NCI-H1417 (cell line): ENCODE measurements at regions not wholly inside any gene's neighbourhood (a gene's known extent, or its start where the extent isn't known, plus 50 kb on each side); places are given as distances from the start of the nearest gene placed in this dataset.
A peak's percentile ranks its signal among the peaks of the same experiment; 100 is the strongest.
"Not testable (repeated sequence)": the region's sequence is repeated elsewhere in the genome, so short reads cannot be mapped to it uniquely, and the experiment has no call there.

Source experiments
- DNase-seq, 3 experiments: peaks; one replicate each; lab custom pipeline; 2025; lab: John Stamatoyannopoulos, UW

- not testable (repeated sequence) for DNase-seq
Measured at GRCh38 chr5:28929366-28929765, 1891.0 kb upstream of the CDH9 start.

DNA sequence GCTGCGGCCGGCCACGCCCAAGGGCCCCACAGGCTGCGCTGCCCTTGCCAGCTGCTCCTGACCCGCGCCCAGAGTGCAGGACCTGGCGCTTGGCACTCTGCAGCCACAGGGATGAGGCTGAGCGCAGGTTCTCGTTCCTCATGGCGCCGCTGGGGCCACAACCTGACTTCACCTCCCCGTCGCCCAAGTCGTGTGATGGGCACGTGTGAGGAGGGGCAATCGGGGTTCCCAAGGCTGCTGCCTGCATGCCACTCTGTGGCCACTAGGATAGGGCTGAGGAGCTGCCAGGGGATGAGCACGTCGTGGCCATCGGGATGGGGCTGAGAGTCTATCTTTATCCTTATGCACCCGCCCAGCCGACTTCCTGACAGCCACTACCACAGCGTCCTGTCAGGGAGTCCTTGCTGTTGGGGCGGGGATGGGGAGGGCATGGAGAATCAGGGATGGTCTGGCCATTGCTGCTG lies 1890.0 kb upstream of the CDH9 start:
- not testable (repeated sequence) for DNase-seq

GRCh38 chr5:28927559-28928326 lies 1889.4 kb upstream of the CDH9 start:
- DNase-seq, result no peak

- no peak for DNase-seq
Measured at GRCh38 chr5:28926422-28926821, 1888.0 kb upstream of the CDH9 start.

GRCh38 chr5:28917631-28918030 lies 1879.2 kb upstream of the CDH9 start:
- no peak for DNase-seq

DNA sequence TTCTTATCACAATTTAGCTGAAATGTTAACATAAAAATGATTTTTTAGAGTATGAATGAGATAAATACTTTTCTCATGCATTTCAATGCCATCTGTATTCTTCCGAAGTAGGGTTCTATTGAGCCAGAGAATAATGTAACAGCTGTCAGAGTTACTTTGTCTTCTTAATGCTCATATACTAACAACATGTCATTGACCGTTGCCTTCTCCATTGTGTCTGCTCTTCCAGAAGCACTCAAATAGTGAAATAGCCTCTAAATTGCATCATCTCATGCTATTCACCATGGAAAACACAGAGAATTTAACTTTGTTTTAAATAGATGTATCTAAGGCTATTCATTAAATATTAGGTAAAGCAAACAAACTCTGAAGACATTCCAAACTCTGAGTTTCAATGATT lies 1875.9 kb upstream of the CDH9 start:
- DNase-seq, result peak in 2 of 3 experiments; percentile 8 to 76

DNA sequence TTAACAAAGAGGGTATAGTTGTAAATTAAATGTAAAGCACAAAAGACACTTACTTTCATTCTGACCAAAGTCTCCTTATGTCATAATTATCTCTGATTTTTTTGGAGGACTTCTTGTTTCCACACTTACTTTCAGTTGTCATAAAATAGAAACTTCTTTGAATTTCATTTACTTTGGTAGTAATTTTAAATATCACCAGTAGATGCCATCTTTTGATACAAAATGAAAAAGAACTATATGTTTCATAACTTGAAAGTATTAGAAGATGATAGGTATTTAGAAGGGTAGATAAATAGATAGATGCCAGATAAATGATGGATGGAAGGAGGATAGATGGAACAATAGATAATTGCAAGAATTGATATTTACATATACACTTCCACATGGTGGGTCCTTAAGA lies 1865.3 kb upstream of the CDH9 start:
- peak in 1 of 3 experiments; percentile 73 for DNase-seq

DNA sequence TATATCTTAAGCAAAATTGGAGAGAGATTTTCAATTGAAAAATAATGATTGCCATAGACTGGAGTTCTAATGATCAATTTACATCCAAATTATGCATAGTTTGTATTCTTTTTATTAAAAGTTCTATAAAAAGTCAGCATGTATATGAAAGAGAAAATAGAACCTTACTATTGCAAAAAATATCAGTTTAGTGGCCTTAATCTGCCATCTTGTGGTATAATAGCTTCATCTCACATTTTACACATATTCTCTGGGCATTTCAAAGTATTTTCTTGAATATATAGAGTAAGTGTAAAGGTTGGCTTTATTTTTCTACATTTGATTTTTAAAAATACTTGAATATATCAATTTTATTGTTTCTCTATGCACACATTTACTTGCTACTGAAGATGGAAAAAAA lies 1858.6 kb upstream of the CDH9 start:
- peak in 1 of 3 experiments; percentile 56 for DNase-seq

DNA sequence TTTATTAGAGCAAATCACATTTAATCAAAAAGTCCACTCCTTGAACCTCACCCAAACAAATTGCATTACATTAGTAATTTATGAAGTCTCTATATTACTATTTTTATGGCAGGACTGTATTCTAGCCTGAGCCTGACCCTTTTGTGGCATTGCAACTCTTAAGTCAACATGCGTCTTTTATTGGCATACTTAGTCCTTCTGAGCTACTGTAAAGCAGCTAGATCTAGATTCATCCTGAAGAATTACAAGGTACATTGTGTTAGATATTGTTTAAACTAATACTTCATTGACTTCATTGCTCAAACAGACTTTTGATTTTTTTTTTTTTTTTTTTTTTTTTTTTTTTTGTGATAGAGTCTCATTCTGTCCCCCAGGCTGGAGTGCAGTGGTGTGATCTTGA lies 1842.5 kb upstream of the CDH9 start:
- DNase-seq, result no peak

- DNase-seq, result no peak
Measured at GRCh38 chr5:28877050-28877449, 1838.7 kb upstream of the CDH9 start.

DNA sequence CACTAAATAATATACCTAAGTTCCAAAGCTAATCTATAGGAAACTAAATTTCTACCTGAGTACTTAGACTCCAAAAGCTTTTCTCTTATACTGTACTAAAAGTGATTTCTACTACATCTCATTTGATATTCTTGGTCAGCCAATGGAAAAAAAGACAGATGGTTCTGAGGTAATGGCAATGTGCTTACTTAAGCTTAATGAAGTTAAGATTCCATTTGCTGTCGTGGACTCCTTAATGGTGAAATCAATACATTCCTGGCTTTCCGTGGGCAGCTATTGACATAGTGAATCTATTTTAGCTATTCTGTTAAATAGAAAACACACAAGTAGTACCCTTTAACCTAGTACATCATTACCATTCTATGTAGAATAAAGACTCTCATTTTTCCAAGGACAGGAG lies 1825.6 kb upstream of the CDH9 start:
- peak in 1 of 3 experiments; percentile 16 for DNase-seq

- peak in 2 of 3 experiments; percentile 34 to 77 for DNase-seq
Measured at GRCh38 chr5:28862860-28863196, 1824.4 kb upstream of the CDH9 start.

DNA sequence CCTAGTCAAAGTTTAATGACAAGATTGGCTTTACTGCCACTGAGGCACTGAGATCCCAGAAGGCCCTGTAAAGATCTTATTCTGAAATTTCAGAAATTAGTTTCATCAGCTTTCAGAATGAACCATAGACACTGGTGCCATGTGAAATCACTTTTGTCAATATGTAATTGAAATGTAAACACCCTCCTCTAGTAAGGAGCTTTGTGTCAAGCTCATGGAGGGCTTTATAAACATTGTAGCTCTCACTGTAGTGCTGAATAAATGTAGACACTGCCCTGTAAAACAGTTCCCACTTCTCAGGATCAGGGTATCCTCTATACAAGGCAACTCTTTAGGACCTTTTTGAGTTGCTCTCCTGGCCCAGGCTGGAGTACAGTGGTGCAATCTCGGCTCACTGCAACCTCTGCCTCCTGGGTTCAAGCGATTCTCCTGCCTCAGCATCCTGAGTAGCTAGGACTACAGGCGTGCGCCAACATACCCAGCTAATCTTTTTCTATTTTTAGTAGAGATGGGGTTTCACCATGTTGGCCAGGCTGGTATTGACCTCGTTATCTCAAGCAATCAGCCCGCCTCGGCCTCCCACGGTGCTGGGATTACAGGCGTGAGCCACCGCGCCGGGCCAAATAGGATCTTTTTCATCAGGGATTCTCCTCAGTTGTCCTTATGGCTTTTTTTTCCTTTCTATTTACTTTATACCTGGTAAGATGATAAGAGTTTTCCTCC lies 1823.9 kb upstream of the CDH9 start:
- DNase-seq, result peak in 2 of 3 experiments; percentile 40 to 77

GRCh38 chr5:28855626-28856025 lies 1817.2 kb upstream of the CDH9 start:
- DNase-seq, result no peak

GRCh38 chr5:28850320-28850921 lies 1812.0 kb upstream of the CDH9 start:
- DNase-seq, result no peak

DNA sequence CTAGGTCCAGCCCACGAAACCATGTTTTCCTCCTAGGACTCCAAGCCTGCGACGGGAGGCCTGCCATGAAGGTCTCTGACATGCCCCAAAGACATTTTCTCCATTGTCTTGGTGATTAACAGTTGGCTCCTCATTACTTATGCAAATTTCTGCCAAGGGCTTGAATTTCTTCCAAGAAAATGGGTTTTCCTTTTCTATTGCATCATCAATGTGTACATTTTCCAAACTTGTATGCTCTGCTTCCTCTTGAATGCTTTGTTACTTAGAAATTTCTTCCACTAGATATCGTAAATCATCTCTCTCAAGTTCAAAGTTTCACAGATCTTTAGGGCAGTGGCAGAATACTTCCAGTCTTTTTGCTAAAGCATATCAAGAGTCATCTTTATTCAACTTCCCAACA lies 1792.7 kb upstream of the CDH9 start:
- DNase-seq, result no peak

GRCh38 chr5:28823231-28823630 lies 1784.8 kb upstream of the CDH9 start:
- DNase-seq, result no peak

GRCh38 chr5:28822071-28822470 lies 1783.7 kb upstream of the CDH9 start:
- DNase-seq, result no peak

GRCh38 chr5:28810751-28811136 lies 1772.4 kb upstream of the CDH9 start:
- DNase-seq, result no peak

DNA sequence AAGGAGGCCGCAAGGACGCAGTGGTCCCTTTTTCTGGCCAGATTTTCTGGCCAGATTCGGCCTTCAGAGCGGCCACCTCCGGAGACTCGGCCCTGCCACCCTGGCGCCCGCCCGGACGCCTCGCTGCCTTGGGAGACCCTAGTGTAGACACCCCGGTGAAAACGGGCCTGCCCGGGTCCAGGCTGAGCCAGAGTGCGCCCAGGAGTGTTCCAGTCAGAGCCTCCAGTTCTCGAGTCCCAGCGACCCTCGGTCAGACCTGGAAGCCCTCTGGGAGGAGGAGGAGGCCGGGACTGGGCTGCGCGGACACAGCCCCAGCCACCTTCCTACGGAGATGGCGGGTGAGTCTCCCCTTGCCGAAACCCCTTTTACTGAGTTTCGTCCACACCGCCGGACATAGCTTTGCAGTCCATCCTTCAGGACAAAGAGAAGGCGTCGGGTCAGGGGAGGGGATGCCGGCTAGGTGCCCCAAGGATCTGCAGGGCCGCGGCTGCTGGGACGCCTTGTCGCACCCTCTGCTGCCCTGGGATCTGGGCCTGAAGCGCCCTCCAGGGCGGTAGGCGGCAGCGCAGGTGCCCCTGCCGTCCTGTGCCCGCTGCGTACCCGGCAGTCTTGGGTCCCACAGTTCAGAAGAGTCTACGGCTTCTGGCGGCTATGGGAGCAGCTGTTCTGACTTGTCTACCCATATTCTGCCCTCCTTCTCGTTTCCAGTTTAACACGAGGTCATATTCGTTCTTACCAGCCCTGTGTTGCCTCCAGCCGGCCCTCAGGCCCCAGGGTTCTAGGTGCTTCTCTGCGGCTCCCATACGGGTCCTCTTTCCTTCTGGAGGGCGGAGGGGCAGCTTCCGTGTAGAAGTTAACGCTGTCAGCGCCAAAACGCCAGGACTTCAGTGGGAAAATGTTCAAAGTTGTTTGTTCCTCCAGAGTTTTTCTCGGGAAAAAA lies 1771.7 kb upstream of the CDH9 start:
- DNase-seq, result no peak

DNA sequence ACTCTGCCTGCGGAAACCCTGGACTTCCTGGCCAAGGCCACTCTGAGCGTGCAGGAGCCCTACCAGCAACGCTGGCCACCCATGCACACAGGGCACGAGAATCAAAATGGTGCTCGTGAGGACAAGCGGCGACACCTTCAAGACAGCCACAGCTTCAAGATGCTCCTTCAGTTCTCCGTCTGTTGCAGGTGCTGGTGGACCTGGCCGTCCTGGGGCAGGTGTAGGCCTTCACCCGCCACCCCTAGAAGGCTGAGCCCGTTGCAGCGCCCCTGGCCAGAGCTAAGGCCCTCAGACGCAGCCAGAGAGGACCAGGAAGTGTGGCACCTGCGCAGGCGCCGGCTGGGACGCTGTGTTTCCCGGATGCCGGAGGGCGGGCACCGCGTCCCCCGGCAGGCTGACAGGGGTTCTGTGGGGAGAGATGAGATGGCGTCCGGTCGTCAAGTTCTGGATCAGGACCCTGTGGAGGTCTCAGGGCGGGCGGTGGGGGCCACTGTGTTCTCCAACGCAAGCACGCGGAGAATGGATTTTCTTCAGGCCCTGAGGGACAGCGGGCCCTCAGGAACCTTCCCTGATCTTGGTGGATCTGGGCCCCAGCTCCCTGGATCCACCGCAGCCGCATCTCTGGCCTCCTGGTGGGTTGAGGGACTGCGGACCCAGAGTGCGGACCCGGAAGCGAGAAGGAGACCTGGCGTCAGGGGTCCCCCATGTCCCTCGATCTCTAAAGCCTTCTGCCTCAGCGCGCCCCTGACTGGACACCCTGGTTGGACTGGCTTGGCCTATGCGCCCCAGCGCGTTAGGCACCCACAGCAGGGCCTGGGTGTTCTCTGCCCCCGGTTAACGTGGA lies 1770.8 kb upstream of the CDH9 start:
- DNase-seq, result no peak
